Spleen (tissue), 7 donors: ENCODE measurements at regions not wholly inside any gene's neighbourhood (a gene's known extent, or its start where the extent isn't known, plus 50 kb on each side); places are given as distances from the start of the nearest gene placed in this dataset.

ENCODE experiments used
- CTCF ChIP-seq, 11 experiments: fragments of 200-600 bp in 7 of 11; fragments of 450-650 bp in 4 of 11; sonication (generic) in 4 of 11; IDR thresholded peaks in 8 of 11; conservative IDR thresholded peaks in 3 of 11; 1 replicate in 7 of 11; 2 replicates in 4 of 11; pipeline versions ENCODE4 v1.4.0 to v1.8.0; 2016 to 2021; ENCODE audit warnings: antibody characterized with exemption in 11 of 11, inconsistent platforms in 4 of 11, mild to moderate bottlenecking in 1 of 11
- POLR2AphosphoS5 ChIP-seq, 3 donors: sonication (generic); formaldehyde crosslinking; IDR thresholded peaks; one replicate each; pipeline ENCODE4 v1.5.1; 2017; ENCODE audit warnings: antibody characterized with exemption in 3 of 3
- donor health status: DM: no; HTN: no; CAD: no; lungs with moderate emphysema.
- donor health status: DM: no; HTN: no; CAD: no.
- donor health status: DM: no; HTN: no; CAD: no.

- TF ChIP-seq CTCF (IDR thresholded peaks at IDR 0.05 in 8 of 11, conservative IDR thresholded peaks at IDR 0.05 in 3 of 11) (no peak), POLR2AphosphoS5 (IDR thresholded peaks at IDR 0.05) (no peak)
These were observed 1010.3 kb downstream of the NAALADL2 start for GRCh38 chr3:175869404-175869803.
